Panc1 (cell line): ENCODE measurements at regions not wholly inside any gene's neighbourhood (a gene's known extent, or its start where the extent isn't known, plus 50 kb on each side); places are given as distances from the start of the nearest gene placed in this dataset.

Experiments
- ATAC-seq: fragments of 200-7000 bp; cut with Tn5 transposase; 2 replicates; pipeline ENCODE4 v1.9.1; 2020; ENCODE audit warnings: mild to moderate bottlenecking, moderate library complexity
- BruUV-seq: library from RNA; stranded (reverse); fragments of 400-500 nt; replicated peaks from 2 replicates; lab custom pipeline; 2021; lab: Mats Ljungman, UMichigan
- CTCF ChIA-PET: fragments of 300-600 bp; sonication (Branson Sonifier 250); formaldehyde crosslinking; loops from one replicate; lab custom pipeline; 2022; ENCODE audit warnings: antibody characterized with exemption; lab: Charles Lee
- POLR2A ChIA-PET: fragments of 300-600 bp; sonication (Branson Sonifier 250); formaldehyde crosslinking; loops from one replicate; lab custom pipeline; 2022; ENCODE audit warnings: antibody characterized with exemption; lab: Charles Lee
- DNase-seq: peaks from one replicate; pipeline ENCODE4 v3.0.0-alpha.2; 2010; ENCODE audit warnings: low read depth, low spot score
- H3K27ac ChIP-seq: 2 replicates; pipeline ENCODE4 v1.5.1; 2011; ENCODE audit warnings: mild to moderate bottlenecking, low read length, inconsistent platforms
- H3K27me3 ChIP-seq: fragments of 200-500 bp; sonication (Bioruptor generic); 2 replicates; pipeline ENCODE4 v1.6.0; 2014; ENCODE audit warnings: low read length, inconsistent platforms; ENCODE audit not compliant: control insufficient read depth, insufficient read depth
- H3K36me3 ChIP-seq: fragments of 200-500 bp; sonication (Bioruptor generic); 2 replicates; pipeline ENCODE4 v1.5.1; 2014; ENCODE audit warnings: inconsistent platforms, mild to moderate bottlenecking, low read length, moderate library complexity; ENCODE audit not compliant: control insufficient read depth, insufficient read depth
- H3K4me1 ChIP-seq: 2 replicates; pipeline ENCODE4 v1.5.1; 2011; ENCODE audit warnings: inconsistent platforms, mild to moderate bottlenecking, low read length, moderate library complexity; ENCODE audit not compliant: control insufficient read depth, insufficient read depth
- H3K4me3 ChIP-seq, 2 experiments: 2 replicates each; pipeline ENCODE4 v1.5.1; 2011 to 2012; ENCODE audit warnings: low read depth in 2 of 2, low read length in 2 of 2, mild to moderate bottlenecking in 2 of 2, inconsistent platforms in 1 of 2, moderate library complexity in 1 of 2
- H3K9me3 ChIP-seq: fragments of 200-500 bp; sonication (Bioruptor generic); 2 replicates; pipeline ENCODE4 v1.5.1; 2014; ENCODE audit warnings: low read depth, mild to moderate bottlenecking, inconsistent platforms, low read length, moderate library complexity; ENCODE audit not compliant: control insufficient read depth, insufficient read depth
- POLR2AphosphoS5 ChIP-seq: IDR thresholded peaks from 2 replicates; pipeline ENCODE4 v1.6.1; 2012; ENCODE audit warnings: mild to moderate bottlenecking, low read depth, low read length, moderate library complexity
- SIN3A ChIP-seq: IDR thresholded peaks from 2 replicates; pipeline ENCODE4 v1.6.1; 2012; ENCODE audit warnings: low read depth, mild to moderate bottlenecking, low read length, moderate library complexity, borderline replicate concordance; ENCODE audit not compliant: insufficient read depth
- TCF7L2 ChIP-seq: IDR thresholded peaks from 2 replicates; pipeline ENCODE4 v1.6.1; 2011; ENCODE audit warnings: mild to moderate bottlenecking, low read depth, low read length, inconsistent platforms
- in situ Hi-C: cut with HindIII; loops from 2 replicates; pipeline ENCODE4 v1.10.0; 2016; ENCODE audit warnings: low sequenced_read_pairs, low pct_unique_long_range_greater_than_20kb
- intact Hi-C: fragments of 100-400 bp; cut with micrococcal nuclease; formaldehyde crosslinking; loops from one replicate; pipeline ENCODE4 v1.10.0; 2022; ENCODE audit not compliant: unreplicated experiment
- TF ChIP-seq, protein P1 (sequence below), 2 experiments: IDR thresholded peaks; 2 replicates each; pipeline ENCODE4 v1.6.1; 2011 to 2012; ENCODE audit warnings: low read depth in 2 of 2, control low read depth in 1 of 2, low read length in 1 of 2, mild to moderate bottlenecking in 1 of 2, moderate library complexity in 1 of 2; ENCODE audit not compliant: insufficient read depth in 1 of 2
- TF ChIP-seq, protein P2 (sequence below): fragments of 450-650 bp; IDR thresholded peaks from 2 replicates; pipeline ENCODE4 v1.5.1; 2017; ENCODE audit warnings: mild to moderate bottlenecking

DNA sequence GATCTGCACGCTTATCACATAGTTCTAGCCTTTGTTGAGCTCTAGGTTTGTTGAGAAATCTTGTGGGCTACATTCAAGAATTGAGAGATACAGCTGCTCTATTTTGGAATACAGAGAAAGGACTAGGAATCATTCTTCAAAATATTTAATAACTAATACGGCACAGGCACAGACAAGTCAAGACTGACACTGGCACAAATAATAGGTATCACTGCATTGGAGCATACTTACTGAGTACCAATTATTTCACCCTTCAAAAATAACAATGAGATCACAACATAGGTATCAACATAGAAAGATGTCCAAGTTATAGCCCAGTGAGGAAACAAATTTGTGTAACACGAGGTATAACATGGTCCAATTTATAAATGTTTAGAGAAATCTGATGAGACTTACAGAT lies 133.7 kb upstream of the TSC22D2 start:
- no peak overlapping the region for H3K4me3 ChIP-seq
- in situ Hi-C loops (no loop called here), intact Hi-C loops (no loop called here)
- no peak overlapping the region; the same call in 1 of the 2 replicates for H3K27ac ChIP-seq
- H3K27me3 ChIP-seq: no peaks in the 10 kb centered on the region
- H3K36me3 ChIP-seq: no peaks in the 10 kb centered on the region
- ChIA-PET POLR2A (no interaction called here), CTCF (no interaction called here)
- no TSS peak for BruUV-seq
- no peak for TF ChIP-seq TCF7L2
- TF ChIP-seq, protein P1, sequence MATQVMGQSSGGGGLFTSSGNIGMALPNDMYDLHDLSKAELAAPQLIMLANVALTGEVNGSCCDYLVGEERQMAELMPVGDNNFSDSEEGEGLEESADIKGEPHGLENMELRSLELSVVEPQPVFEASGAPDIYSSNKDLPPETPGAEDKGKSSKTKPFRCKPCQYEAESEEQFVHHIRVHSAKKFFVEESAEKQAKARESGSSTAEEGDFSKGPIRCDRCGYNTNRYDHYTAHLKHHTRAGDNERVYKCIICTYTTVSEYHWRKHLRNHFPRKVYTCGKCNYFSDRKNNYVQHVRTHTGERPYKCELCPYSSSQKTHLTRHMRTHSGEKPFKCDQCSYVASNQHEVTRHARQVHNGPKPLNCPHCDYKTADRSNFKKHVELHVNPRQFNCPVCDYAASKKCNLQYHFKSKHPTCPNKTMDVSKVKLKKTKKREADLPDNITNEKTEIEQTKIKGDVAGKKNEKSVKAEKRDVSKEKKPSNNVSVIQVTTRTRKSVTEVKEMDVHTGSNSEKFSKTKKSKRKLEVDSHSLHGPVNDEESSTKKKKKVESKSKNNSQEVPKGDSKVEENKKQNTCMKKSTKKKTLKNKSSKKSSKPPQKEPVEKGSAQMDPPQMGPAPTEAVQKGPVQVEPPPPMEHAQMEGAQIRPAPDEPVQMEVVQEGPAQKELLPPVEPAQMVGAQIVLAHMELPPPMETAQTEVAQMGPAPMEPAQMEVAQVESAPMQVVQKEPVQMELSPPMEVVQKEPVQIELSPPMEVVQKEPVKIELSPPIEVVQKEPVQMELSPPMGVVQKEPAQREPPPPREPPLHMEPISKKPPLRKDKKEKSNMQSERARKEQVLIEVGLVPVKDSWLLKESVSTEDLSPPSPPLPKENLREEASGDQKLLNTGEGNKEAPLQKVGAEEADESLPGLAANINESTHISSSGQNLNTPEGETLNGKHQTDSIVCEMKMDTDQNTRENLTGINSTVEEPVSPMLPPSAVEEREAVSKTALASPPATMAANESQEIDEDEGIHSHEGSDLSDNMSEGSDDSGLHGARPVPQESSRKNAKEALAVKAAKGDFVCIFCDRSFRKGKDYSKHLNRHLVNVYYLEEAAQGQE (IDR thresholded peaks at IDR 0.05; ENCODE audit: insufficient read depth in 1 of 2, low read depth in 2 of 2, low read length in 1 of 2): no peak
- TF ChIP-seq SIN3A: no peak
- TF ChIP-seq, protein P2, sequence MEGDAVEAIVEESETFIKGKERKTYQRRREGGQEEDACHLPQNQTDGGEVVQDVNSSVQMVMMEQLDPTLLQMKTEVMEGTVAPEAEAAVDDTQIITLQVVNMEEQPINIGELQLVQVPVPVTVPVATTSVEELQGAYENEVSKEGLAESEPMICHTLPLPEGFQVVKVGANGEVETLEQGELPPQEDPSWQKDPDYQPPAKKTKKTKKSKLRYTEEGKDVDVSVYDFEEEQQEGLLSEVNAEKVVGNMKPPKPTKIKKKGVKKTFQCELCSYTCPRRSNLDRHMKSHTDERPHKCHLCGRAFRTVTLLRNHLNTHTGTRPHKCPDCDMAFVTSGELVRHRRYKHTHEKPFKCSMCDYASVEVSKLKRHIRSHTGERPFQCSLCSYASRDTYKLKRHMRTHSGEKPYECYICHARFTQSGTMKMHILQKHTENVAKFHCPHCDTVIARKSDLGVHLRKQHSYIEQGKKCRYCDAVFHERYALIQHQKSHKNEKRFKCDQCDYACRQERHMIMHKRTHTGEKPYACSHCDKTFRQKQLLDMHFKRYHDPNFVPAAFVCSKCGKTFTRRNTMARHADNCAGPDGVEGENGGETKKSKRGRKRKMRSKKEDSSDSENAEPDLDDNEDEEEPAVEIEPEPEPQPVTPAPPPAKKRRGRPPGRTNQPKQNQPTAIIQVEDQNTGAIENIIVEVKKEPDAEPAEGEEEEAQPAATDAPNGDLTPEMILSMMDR: no peak
- no peak for TF ChIP-seq POLR2AphosphoS5
- DNase-seq (no peak), ATAC-seq (no peak)
- peaks cover 7% of the 10 kb centered on the region; the same call in 1 of the 2 replicates for H3K4me1 ChIP-seq
- H3K9me3 ChIP-seq: no peaks in the 10 kb centered on the region; the same call in 1 of the 2 replicates

DNA sequence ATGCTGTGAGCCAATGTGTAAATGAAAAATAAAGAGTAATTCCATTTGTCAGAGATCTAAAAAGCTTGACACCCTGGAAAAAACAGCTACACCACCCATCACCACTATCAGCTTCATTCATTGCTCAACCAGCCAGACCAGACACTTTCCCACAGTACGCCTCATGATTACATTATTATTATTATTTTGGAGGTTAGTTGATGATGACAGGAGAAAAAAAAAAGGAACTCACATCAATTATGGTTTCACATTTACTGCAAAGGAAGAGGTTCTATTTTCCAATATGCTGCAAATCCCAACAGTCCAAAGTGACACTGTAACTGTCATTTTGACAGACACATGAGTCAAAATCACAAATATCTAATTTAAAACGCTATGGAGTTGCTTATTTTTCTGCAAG lies 134.7 kb upstream of the TSC22D2 start:
- no peaks in the 10 kb centered on the region for H3K9me3 ChIP-seq
- intact Hi-C loops: no loop called here
- peaks cover 11% of the 10 kb centered on the region for H3K4me1 ChIP-seq
- ChIA-PET POLR2A (no interaction called here), CTCF (interaction anchor here (0.7 kb wide), 1 partner anchor 54 kb away, joined by 4 read pairs; no protein-coding TSS in a partner anchor)
- DNase-seq (no peak), ATAC-seq (no peak)
- in situ Hi-C loops: no loop called here
- no peaks in the 10 kb centered on the region for H3K27me3 ChIP-seq
- BruUV-seq: no TSS peak
- no peak overlapping the region for H3K4me3 ChIP-seq
- TF ChIP-seq, protein P2: no peak
- TF ChIP-seq, protein P1 (IDR thresholded peaks at IDR 0.05; ENCODE audit: insufficient read depth in 1 of 2, low read depth in 2 of 2, low read length in 1 of 2): no peak
- TF ChIP-seq SIN3A (no peak), POLR2AphosphoS5 (no peak), TCF7L2 (no peak)
- H3K36me3 ChIP-seq: no peaks in the 10 kb centered on the region
- no peak overlapping the region for H3K27ac ChIP-seq
